BLaER1 treated with 17β-estradiol and CSF1 and Interleukin-3, amounts not matched to agents 10 nM and 100 nM (cell line): ENCODE measurements at regions not wholly inside any gene's neighbourhood (a gene's known extent, or its start where the extent isn't known, plus 50 kb on each side); places are given as distances from the start of the nearest gene placed in this dataset.

Experiments
- H3K27ac ChIP-seq, 11 experiments: shearing (Covaris generic); formaldehyde crosslinking; 2 replicates each; pipeline ENCODE4 v1.8.1; 2022
- H3K27me3 ChIP-seq, 11 experiments: shearing (Covaris generic); formaldehyde crosslinking; 2 replicates each; pipeline ENCODE4 v1.8.1; 2022
- H3K36me3 ChIP-seq, 11 experiments: shearing (Covaris generic); formaldehyde crosslinking; 2 replicates each; pipeline ENCODE4 v1.8.1; 2022
- H3K4me1 ChIP-seq, 10 experiments: shearing (Covaris generic); formaldehyde crosslinking; 2 replicates each; pipeline ENCODE4 v1.8.1; 2022
- H3K4me2 ChIP-seq, 11 experiments: shearing (Covaris generic); formaldehyde crosslinking; 2 replicates each; pipeline ENCODE4 v1.8.1; 2022
- H3K4me3 ChIP-seq, 10 experiments: shearing (Covaris generic); formaldehyde crosslinking; 2 replicates each; pipeline ENCODE4 v1.8.1; 2022
- H3K9ac ChIP-seq, 11 experiments: shearing (Covaris generic); formaldehyde crosslinking; 2 replicates each; pipeline ENCODE4 v1.8.1; 2022
- H3K9me3 ChIP-seq, 11 experiments: shearing (Covaris generic); formaldehyde crosslinking; replicated peaks in 1 of 11; 2 replicates each; pipeline ENCODE4 v1.8.1; 2022
- H4K20me1 ChIP-seq, 11 experiments: shearing (Covaris generic); formaldehyde crosslinking; 2 replicates each; pipeline ENCODE4 v1.8.1; 2022
- Cebpa-rat ChIP-seq, 11 experiments: shearing (Covaris generic); IDR thresholded peaks; 2 replicates each; pipeline ENCODE4 v1.8.1; 2022

DNA sequence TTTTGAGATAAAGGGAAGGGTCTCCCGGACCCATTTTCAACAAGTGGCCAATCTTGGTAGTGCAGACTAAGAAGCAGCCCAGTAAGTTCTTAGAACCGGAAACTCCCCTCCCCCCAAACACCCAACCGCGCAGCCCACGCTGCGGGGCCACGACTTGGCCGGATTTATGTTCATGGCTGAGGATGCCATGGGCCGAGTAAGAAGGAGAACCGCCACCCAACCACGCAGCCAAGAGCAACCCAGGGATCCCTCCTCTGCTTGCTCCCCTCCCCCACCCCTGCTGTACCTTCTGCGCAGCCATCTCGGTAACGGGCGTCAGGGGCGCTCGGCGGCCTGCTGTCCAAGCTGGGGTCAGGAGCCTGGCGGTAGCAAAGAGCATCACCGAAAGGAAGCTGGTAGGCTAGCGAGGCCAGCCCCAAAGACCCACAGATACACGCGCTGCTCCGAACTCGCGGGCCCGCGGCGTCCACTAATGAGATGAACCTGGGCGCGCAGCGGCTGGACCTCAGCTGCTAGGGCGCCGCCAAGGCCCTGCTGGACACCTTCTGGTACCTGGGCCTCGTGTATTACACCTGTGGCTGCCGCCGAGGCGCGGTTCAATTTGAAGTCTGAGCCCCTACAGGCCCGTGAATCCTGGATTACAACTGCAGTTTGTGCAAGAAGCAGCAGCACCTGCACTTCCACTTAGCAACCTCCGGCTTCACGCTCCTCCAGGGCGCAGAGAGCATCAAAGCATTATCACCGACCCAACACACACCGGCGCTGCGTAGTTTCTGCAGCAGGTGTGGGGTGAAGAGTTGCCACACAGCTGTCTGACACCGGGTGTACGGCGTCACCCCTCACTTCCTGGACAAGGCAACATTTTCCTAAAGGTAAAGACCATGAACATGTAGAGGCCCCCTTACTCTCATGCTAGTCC lies 63.4 kb downstream of the NUDT10 start:
- H3K4me3 ChIP-seq = no peak overlapping the region
- peaks cover 0 to 10% (median 6%) of the 10 kb centered on the region in 11 experiments; a peak in 10 of 22 replicates for H3K9me3 ChIP-seq
- no peak overlapping the region for H3K9ac ChIP-seq
- no peaks in the 10 kb centered on the region for H3K36me3 ChIP-seq
- H4K20me1 ChIP-seq = no peaks in the 10 kb centered on the region; a peak in 1 of 22 replicates
- H3K4me1 ChIP-seq = no peaks in the 10 kb centered on the region
- H3K27me3 ChIP-seq = peaks cover 69 to 99% (median 91%) of the 10 kb centered on the region in 11 experiments
- no peak overlapping the region for H3K4me2 ChIP-seq
- TF ChIP-seq Cebpa-rat (IDR thresholded peaks at IDR 0.05) = no peak
- no peak overlapping the region for H3K27ac ChIP-seq

DNA sequence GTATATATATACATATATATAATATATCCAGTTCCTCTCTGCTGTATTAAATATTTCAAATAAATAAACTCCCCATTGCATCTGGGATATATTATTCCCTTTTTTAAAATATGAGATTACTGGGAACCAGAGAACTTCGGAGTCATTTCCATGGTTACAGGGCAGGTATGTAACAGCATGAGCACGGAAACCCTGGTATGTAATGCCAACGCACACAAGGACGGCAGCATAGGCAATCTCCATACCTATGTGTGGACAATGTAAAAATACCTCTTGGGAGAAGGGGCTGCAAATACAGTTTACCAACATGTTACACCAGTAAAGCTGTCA lies 62.8 kb downstream of the NUDT10 start:
- Histone ChIP-seq H3K9ac (no peak overlapping the region), H3K4me2 (no peak overlapping the region), H3K27me3 (peaks cover 66 to 99% (median 92%) of the 10 kb centered on the region in 11 experiments), H3K4me1 (no peaks in the 10 kb centered on the region), H3K36me3 (no peaks in the 10 kb centered on the region), H3K9me3 (peaks cover 0 to 10% (median 7%) of the 10 kb centered on the region in 11 experiments; a peak in 10 of 22 replicates), H3K4me3 (no peak overlapping the region), H4K20me1 (no peaks in the 10 kb centered on the region; a peak in 1 of 22 replicates), H3K27ac (no peak overlapping the region)
- TF ChIP-seq Cebpa-rat (IDR thresholded peaks at IDR 0.05) = no peak
